GM23338 (cell line): ENCODE measurements at regions not wholly inside any gene's neighbourhood (a gene's known extent, or its start where the extent isn't known, plus 50 kb on each side); places are given as distances from the start of the nearest gene placed in this dataset.
A peak's percentile ranks its signal among the peaks of the same experiment; 100 is the strongest.

Experiments
- ATAC-seq: fragments of 200-7000 bp; cut with Tn5 transposase; 3 replicates; pipeline ENCODE4 v1.9.1; 2020
- DNase-seq: peaks from one replicate; pipeline ENCODE4 v3.0.0-alpha.2; 2015; ENCODE audit warnings: low spot score
- H2AFZ ChIP-seq: fragments of 200-600 bp; sonication (generic); 2 replicates; pipeline ENCODE4 v1.8.0; 2016; ENCODE audit warnings: antibody characterized with exemption, mild to moderate bottlenecking, moderate library complexity
- H3F3A ChIP-seq: fragments of 200-600 bp; sonication (generic); replicated peaks from 2 replicates; pipeline ENCODE4 v1.8.0; 2017; ENCODE audit warnings: antibody characterized with exemption, mixed run types, low read depth
- H3K27ac ChIP-seq: fragments of 200-600 bp; sonication (generic); 2 replicates; pipeline ENCODE4 v1.6.1; 2016; ENCODE audit warnings: low read depth
- H3K27me3 ChIP-seq: fragments of 200-600 bp; sonication (generic); 2 replicates; pipeline ENCODE4 v1.8.0; 2016; ENCODE audit warnings: mild to moderate bottlenecking, mixed run types, moderate library complexity; ENCODE audit not compliant: insufficient read depth
- H3K36me3 ChIP-seq: fragments of 200-600 bp; sonication (generic); 2 replicates; pipeline ENCODE4 v1.8.0; 2016; ENCODE audit warnings: mild to moderate bottlenecking; ENCODE audit not compliant: insufficient read depth
- H3K4me1 ChIP-seq: fragments of 200-600 bp; sonication (generic); 2 replicates; pipeline ENCODE4 v1.8.0; 2016; ENCODE audit warnings: mild to moderate bottlenecking, moderate library complexity; ENCODE audit not compliant: insufficient read depth
- H3K4me2 ChIP-seq: fragments of 200-600 bp; sonication (generic); 2 replicates; pipeline ENCODE4 v1.7.1; 2017; ENCODE audit warnings: mixed run types
- H3K4me3 ChIP-seq: fragments of 200-600 bp; sonication (generic); 2 replicates; pipeline ENCODE4 v1.6.1; 2016; ENCODE audit warnings: mixed run types
- H3K79me2 ChIP-seq: fragments of 200-600 bp; sonication (generic); replicated peaks from 2 replicates; pipeline ENCODE4 v1.8.0; 2017; ENCODE audit warnings: mild to moderate bottlenecking; ENCODE audit not compliant: insufficient read depth
- H3K9me2 ChIP-seq: fragments of 200-600 bp; sonication (generic); 2 replicates; pipeline ENCODE4 v1.8.0; 2017; ENCODE audit not compliant: insufficient read depth
- H4K20me1 ChIP-seq: fragments of 200-600 bp; sonication (generic); replicated peaks from 2 replicates; pipeline ENCODE4 v1.8.0; 2017; ENCODE audit warnings: mild to moderate bottlenecking; ENCODE audit not compliant: insufficient read depth
- H3K27ac Mint-ChIP-seq: 2 replicates; pipeline ENCODE4 v1.8.0; 2020; ENCODE audit warnings: inconsistent platforms, mild to moderate bottlenecking, moderate library complexity, mixed read lengths
- H3K27me3 Mint-ChIP-seq: 3 replicates; pipeline ENCODE4 v1.8.0; 2022; ENCODE audit warnings: low read depth, mild to moderate bottlenecking, moderate library complexity, mixed read lengths, inconsistent platforms; ENCODE audit not compliant: insufficient read depth, poor library complexity
- H3K36me3 Mint-ChIP-seq: 3 replicates; pipeline ENCODE4 v1.8.0; 2021; ENCODE audit warnings: low read depth, mild to moderate bottlenecking, inconsistent platforms, moderate library complexity, mixed read lengths
- H3K4me1 Mint-ChIP-seq: 3 replicates; pipeline ENCODE4 v1.8.0; 2020; ENCODE audit warnings: mild to moderate bottlenecking, inconsistent platforms, mixed read lengths
- H3K4me3 Mint-ChIP-seq: 3 replicates; pipeline ENCODE4 v1.8.0; 2021; ENCODE audit warnings: moderate library complexity, mild to moderate bottlenecking, inconsistent platforms, mixed read lengths
- H3K9me3 Mint-ChIP-seq: 3 replicates; pipeline ENCODE4 v1.8.0; 2020; ENCODE audit warnings: moderate library complexity, mild to moderate bottlenecking, inconsistent platforms, mixed read lengths
- CREB1 ChIP-seq: fragments of 250-450 bp; sonication (Bioruptor Pico); IDR thresholded peaks from 2 replicates; pipeline ENCODE4 v1.5.0; 2020; ENCODE audit warnings: low read depth, mild to moderate bottlenecking, moderate library complexity
- CTCF ChIP-seq, 2 experiments: fragments of 200-600 bp in 1 of 2; sonication (generic) in 1 of 2; conservative IDR thresholded peaks; 2 replicates each; pipeline versions ENCODE4 v1.5.1 to v1.6.1; 2016 to 2017; ENCODE audit warnings: antibody characterized with exemption in 2 of 2, low read depth in 2 of 2, mild to moderate bottlenecking in 2 of 2, moderate library complexity in 1 of 2
- ETS1 ChIP-seq: IDR thresholded peaks from 2 replicates; pipeline ENCODE4 v1.6.1; 2016; ENCODE audit warnings: antibody characterized with exemption
- EZH2 ChIP-seq: fragments of 200-600 bp; sonication (generic); IDR thresholded peaks from one replicate; pipeline ENCODE4 v1.8.0; 2017; ENCODE audit warnings: antibody characterized with exemption, mild to moderate bottlenecking, low read depth; ENCODE audit not compliant: unreplicated experiment
- EZH2phosphoT487 ChIP-seq: fragments of 200-600 bp; sonication (generic); IDR thresholded peaks from one replicate; pipeline ENCODE4 v1.8.1; 2018; ENCODE audit warnings: antibody characterized with exemption; ENCODE audit not compliant: unreplicated experiment
- NANOG ChIP-seq: IDR thresholded peaks from 2 replicates; pipeline ENCODE4 v1.6.1; 2016; ENCODE audit warnings: antibody characterized with exemption, borderline replicate concordance
- POLR2AphosphoS5 ChIP-seq: IDR thresholded peaks from 2 replicates; pipeline ENCODE4 v1.6.1; 2016; ENCODE audit warnings: antibody characterized with exemption, low read depth
- REST ChIP-seq: IDR thresholded peaks from one replicate; pipeline ENCODE4 v1.6.1; 2018; ENCODE audit warnings: antibody characterized with exemption; ENCODE audit not compliant: unreplicated experiment
- STAT1 ChIP-seq: IDR thresholded peaks from one replicate; pipeline ENCODE4 v1.6.1; 2016; ENCODE audit warnings: antibody characterized with exemption; ENCODE audit not compliant: unreplicated experiment
- ZNF114 ChIP-seq: fragments of 250-450 bp; sonication (Bioruptor Pico); IDR thresholded peaks from 2 replicates; pipeline ENCODE4 v1.5.0; 2020; ENCODE audit warnings: mild to moderate bottlenecking, moderate library complexity
- ZNF331 ChIP-seq: fragments of 250-450 bp; sonication (Bioruptor Pico); IDR thresholded peaks from 2 replicates; pipeline ENCODE4 v1.5.0; 2020; ENCODE audit warnings: low read depth, mild to moderate bottlenecking, moderate library complexity

- Histone ChIP-seq H3F3A (no peaks in the 10 kb centered on the region), H2AFZ (no peak overlapping the region), H3K4me2 (0 out of 2 replicates have a peak overlapping the region, but pooled peaks have one; percentile 17), H4K20me1 (no peaks in the 10 kb centered on the region), H3K79me2 (no peaks in the 10 kb centered on the region), H3K27ac (no peak overlapping the region), H3K9me2 (no peaks in the 10 kb centered on the region), H3K27me3 (no peaks in the 10 kb centered on the region), H3K36me3 (no peaks in the 10 kb centered on the region), H3K4me1 (peaks cover 9% of the 10 kb centered on the region), H3K4me3 (no peak overlapping the region)
- DNase-seq, result peak; percentile 87
- Mint-ChIP-seq H3K36me3 (no peaks in the 10 kb centered on the region), H3K4me1 (peaks cover 14% of the 10 kb centered on the region), H3K27ac (peak overlapping the region; percentile 34; the same call in 1 of the 2 replicates), H3K4me3 (no peak overlapping the region), H3K9me3 (no peaks in the 10 kb centered on the region), H3K27me3 (peaks cover 1% of the 10 kb centered on the region)
- TF ChIP-seq CTCF (conservative IDR thresholded peaks at IDR 0.05; ENCODE audit: low read depth in 2 of 2), result no peak
- TF ChIP-seq STAT1, result no peak
- no peak for TF ChIP-seq EZH2
- no peak for TF ChIP-seq POLR2AphosphoS5
- TF ChIP-seq NANOG, result 0 out of 2 replicates have a peak, but pooled peaks have one; percentile 6
- TF ChIP-seq CREB1 (CRISPR knock-in tag), result no peak
- TF ChIP-seq EZH2phosphoT487, result no peak
- TF ChIP-seq ETS1, result no peak
- peak; percentile 96 for ATAC-seq
Observed at GRCh38 chr1:193562121-193562520, 375.7 kb upstream of the B3GALT2 start.

GRCh38 chr1:193558491-193559028 is 372.1 kb upstream of the B3GALT2 start:
- ATAC-seq (no peak), DNase-seq (no peak)
- Histone ChIP-seq H3K79me2 (no peaks in the 10 kb centered on the region), H4K20me1 (no peaks in the 10 kb centered on the region), H3K36me3 (no peaks in the 10 kb centered on the region), H3K9me2 (no peaks in the 10 kb centered on the region), H3K4me1 (0 out of 2 replicates have a peak, but pooled peaks cover 3% of the 10 kb centered on the region), H3K27me3 (no peaks in the 10 kb centered on the region), H3F3A (no peaks in the 10 kb centered on the region), H3K27ac (no peak overlapping the region), H2AFZ (no peak overlapping the region), H3K4me2 (no peak overlapping the region), H3K4me3 (no peak overlapping the region)
- Mint-ChIP-seq H3K27me3 (peaks cover 2% of the 10 kb centered on the region), H3K4me1 (peaks cover 17% of the 10 kb centered on the region), H3K9me3 (no peaks in the 10 kb centered on the region), H3K36me3 (no peaks in the 10 kb centered on the region), H3K27ac (no peak overlapping the region), H3K4me3 (no peak overlapping the region)
- TF ChIP-seq CREB1 (CRISPR knock-in tag) (no peak), EZH2phosphoT487 (no peak), ZNF114 (CRISPR knock-in tag) (no peak), REST (no peak), ZNF331 (CRISPR knock-in tag) (no peak), CTCF (conservative IDR thresholded peaks at IDR 0.05; ENCODE audit: low read depth in 2 of 2) (no peak)
